Mesothelial cell of epicardium (in vitro differentiated cells): ENCODE measurements at regions not wholly inside any gene's neighbourhood (a gene's known extent, or its start where the extent isn't known, plus 50 kb on each side); places are given as distances from the start of the nearest gene placed in this dataset.

Source experiments
- DNase-seq, 2 experiments: peaks; one replicate each; pipeline ENCODE4 v3.0.0; 2021; ENCODE audit warnings: low spot score in 2 of 2; ENCODE audit not compliant: unreplicated experiment in 2 of 2
- H3K27ac Mint-ChIP-seq: 2 replicates; pipeline ENCODE4 v1.8.0; 2021; ENCODE audit warnings: mixed read lengths
- H3K27me3 Mint-ChIP-seq: 2 replicates; pipeline ENCODE4 v1.8.0; 2021; ENCODE audit warnings: low read depth, mixed read lengths
- H3K36me3 Mint-ChIP-seq: 2 replicates; pipeline ENCODE4 v1.8.0; 2021; ENCODE audit warnings: mixed read lengths
- H3K4me1 Mint-ChIP-seq: 2 replicates; pipeline ENCODE4 v1.8.0; 2021; ENCODE audit warnings: mixed read lengths
- H3K4me3 Mint-ChIP-seq: 2 replicates; pipeline ENCODE4 v1.8.0; 2021; ENCODE audit warnings: mild to moderate bottlenecking, moderate library complexity, mixed read lengths
- H3K9me3 Mint-ChIP-seq: 2 replicates; pipeline ENCODE4 v1.8.0; 2021; ENCODE audit warnings: mixed read lengths
- TF ChIP-seq, protein P1 (sequence below): fragments of 200-600 bp; sonication (generic); IDR thresholded peaks from one replicate; pipeline ENCODE4 v1.5.0; 2021; ENCODE audit warnings: antibody characterized with exemption; ENCODE audit not compliant: unreplicated experiment

DNA sequence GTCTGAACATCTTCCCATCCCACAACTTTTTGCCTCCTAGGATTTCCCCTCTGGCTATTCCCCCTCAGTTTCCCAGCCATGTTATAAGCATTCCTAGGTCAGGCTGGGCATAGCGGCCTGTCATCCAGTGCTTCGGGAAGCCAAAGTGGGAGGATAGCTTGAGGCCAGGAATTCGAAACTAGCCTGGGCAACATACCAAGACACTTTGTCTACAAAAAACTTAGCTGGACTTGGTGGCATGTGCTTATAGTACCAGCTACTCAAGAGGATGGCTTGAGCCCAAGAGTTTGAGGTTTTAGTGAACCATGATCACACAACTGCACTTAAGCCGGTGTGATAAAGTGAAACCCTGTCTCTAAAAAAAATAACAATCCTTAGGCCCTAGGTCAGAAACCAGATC is 447.4 kb downstream of the KIF16B start:
- H3K36me3 Mint-ChIP-seq = no peaks in the 10 kb centered on the region
- no peak overlapping the region for H3K4me3 Mint-ChIP-seq
- peaks cover 3% of the 10 kb centered on the region for H3K9me3 Mint-ChIP-seq
- TF ChIP-seq, protein P1, sequence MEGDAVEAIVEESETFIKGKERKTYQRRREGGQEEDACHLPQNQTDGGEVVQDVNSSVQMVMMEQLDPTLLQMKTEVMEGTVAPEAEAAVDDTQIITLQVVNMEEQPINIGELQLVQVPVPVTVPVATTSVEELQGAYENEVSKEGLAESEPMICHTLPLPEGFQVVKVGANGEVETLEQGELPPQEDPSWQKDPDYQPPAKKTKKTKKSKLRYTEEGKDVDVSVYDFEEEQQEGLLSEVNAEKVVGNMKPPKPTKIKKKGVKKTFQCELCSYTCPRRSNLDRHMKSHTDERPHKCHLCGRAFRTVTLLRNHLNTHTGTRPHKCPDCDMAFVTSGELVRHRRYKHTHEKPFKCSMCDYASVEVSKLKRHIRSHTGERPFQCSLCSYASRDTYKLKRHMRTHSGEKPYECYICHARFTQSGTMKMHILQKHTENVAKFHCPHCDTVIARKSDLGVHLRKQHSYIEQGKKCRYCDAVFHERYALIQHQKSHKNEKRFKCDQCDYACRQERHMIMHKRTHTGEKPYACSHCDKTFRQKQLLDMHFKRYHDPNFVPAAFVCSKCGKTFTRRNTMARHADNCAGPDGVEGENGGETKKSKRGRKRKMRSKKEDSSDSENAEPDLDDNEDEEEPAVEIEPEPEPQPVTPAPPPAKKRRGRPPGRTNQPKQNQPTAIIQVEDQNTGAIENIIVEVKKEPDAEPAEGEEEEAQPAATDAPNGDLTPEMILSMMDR = no peak
- DNase-seq = no peak
- no peaks in the 10 kb centered on the region for H3K4me1 Mint-ChIP-seq
- no peak overlapping the region for H3K27ac Mint-ChIP-seq
- H3K27me3 Mint-ChIP-seq = peaks cover 5% of the 10 kb centered on the region

DNA sequence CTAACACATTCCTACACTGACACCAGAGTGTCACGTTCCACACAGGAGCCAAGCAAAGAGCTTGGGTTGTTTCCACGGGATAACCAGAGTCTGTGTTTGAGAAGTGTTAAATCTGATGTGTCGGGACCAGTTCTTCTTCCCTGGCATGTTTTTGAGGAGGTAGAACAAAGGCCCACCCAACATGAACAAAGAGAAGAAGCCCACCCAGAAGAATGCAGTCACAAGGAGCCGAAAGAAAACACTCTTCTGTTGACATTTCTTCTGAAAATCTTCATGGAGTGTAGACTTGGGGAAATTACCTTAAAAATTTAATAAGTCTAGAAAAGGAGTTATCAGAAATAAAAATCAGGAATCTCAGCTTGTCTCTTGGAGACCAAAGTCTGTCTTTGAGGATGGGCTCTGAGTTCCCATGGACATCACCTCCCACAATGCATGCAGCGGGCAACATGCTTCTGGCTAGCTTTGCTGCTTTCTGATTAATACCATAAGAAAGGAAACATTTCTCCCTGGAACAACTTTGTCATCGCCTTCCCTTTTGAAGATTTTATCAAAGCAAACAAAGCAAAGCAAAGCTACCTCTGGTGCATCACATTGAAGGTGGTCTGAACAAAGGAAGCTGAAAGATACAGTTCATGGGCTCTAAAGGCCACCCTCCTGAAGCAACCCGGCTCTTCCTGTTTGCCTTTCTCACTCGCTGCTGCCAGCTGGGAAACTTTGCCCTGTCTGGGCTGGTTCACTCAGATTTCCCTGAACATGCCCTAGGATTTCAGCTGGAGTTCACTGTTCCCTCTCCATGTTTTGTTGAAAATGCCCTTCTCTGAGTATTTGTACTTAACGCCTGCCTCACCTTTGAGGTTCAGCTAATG is 448.1 kb downstream of the KIF16B start:
- Mint-ChIP-seq H3K4me3 (no peak overlapping the region), H3K9me3 (peaks cover 3% of the 10 kb centered on the region), H3K4me1 (no peaks in the 10 kb centered on the region), H3K27ac (no peak overlapping the region), H3K27me3 (peaks cover 6% of the 10 kb centered on the region), H3K36me3 (no peaks in the 10 kb centered on the region)
- DNase-seq = no peak
- TF ChIP-seq, protein P1 = no peak

DNA sequence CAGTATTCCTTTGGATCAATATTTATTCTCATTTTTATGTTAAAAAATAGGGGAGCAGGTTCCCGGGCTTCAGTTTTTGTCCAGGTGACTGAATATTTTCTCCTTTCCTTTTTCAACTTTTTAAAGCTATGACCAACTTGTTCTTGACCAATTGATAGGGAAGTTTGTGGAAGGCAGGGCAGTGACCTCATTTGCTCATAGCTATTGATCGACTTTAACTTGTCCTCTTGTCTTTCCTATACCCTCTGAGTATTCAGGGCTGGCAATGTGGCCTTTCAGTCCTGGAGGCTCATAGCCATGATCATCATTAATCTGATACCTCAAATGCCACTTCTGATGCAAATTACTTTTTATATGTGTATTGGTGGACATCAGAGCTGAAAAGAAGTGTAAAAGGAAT is 448.8 kb downstream of the KIF16B start:
- no peak overlapping the region for H3K27ac Mint-ChIP-seq
- peaks cover 3% of the 10 kb centered on the region for H3K9me3 Mint-ChIP-seq
- no peaks in the 10 kb centered on the region for H3K36me3 Mint-ChIP-seq
- H3K4me3 Mint-ChIP-seq = no peak overlapping the region
- TF ChIP-seq, protein P1 = no peak
- H3K4me1 Mint-ChIP-seq = no peaks in the 10 kb centered on the region
- H3K27me3 Mint-ChIP-seq = peaks cover 6% of the 10 kb centered on the region
- no peak for DNase-seq

DNA sequence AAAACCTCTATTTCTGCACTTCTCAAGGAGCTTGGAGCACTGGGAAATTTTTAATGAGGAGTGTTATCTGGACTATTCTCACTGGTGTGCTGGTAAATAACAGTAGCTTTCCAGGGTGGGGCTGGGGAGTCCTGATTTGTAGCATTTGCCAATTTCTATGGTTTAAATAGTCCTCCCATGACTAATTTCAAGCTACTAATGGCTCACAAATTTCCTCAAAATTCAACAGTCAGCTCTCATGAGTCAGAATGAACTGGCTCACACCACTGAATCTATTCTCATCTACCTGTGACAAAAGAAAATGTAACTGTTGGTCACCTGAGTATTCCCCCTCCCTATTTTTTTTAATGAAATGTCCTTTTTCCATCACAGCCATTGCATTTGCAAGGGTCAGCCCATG is 449.6 kb downstream of the KIF16B start:
- no peak overlapping the region for H3K27ac Mint-ChIP-seq
- DNase-seq = no peak
- no peaks in the 10 kb centered on the region for H3K36me3 Mint-ChIP-seq
- TF ChIP-seq, protein P1 = no peak
- H3K9me3 Mint-ChIP-seq = peaks cover 5% of the 10 kb centered on the region
- H3K4me3 Mint-ChIP-seq = no peak overlapping the region
- H3K4me1 Mint-ChIP-seq = no peaks in the 10 kb centered on the region
- peaks cover 6% of the 10 kb centered on the region for H3K27me3 Mint-ChIP-seq

DNA sequence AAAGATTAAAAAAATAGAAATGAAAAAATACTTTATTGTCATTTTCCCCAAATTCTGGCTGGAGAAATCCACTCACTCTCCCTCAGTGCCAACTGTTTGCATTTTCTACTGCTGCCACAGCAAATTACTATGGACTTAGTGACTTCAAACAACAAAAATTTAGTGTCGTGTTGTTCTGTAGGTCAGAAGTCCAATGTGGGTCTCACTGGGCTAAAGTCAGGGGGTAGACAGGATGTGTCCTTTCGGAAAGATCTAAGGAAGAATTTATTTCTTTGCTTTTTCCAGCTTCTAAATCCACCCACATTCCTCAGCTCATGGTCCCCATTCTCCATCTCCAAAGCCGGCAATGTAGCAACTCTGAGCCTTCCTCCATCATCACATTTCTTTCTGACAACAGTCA is 453.3 kb downstream of the KIF16B start:
- no peaks in the 10 kb centered on the region for H3K4me1 Mint-ChIP-seq
- no peak overlapping the region for H3K27ac Mint-ChIP-seq
- TF ChIP-seq, protein P1 = no peak
- H3K4me3 Mint-ChIP-seq = no peak overlapping the region
- no peaks in the 10 kb centered on the region for H3K36me3 Mint-ChIP-seq
- DNase-seq = no peak
- H3K9me3 Mint-ChIP-seq = peaks cover 14% of the 10 kb centered on the region
- peaks cover 13% of the 10 kb centered on the region for H3K27me3 Mint-ChIP-seq
